ENCODE measurements at regions not wholly inside any gene's neighbourhood (a gene's known extent, or its start where the extent isn't known, plus 50 kb on each side); places are given as distances from the start of the nearest gene placed in this dataset.

DNA sequence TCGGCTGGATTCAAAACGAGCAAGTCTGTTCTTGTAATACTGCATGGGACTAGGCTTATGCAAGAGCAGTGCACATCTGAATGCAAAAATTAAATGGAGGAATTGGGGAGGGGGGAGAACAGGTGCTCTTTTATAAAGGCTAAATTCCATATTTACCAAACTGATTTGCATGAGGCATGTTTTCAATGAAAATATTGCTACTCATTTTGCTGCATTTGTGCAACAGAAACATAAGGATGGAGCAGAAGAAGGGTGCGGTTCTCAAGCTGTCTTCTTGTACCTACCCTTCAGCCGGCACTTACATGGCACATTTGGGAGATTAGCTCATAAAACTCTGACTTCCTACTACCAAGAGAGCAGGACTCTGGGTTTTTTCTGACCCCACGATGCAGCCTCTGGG lies 256.4 kb downstream of the CDCA7 start:
- WGBS, 2 donors = 67 to 72% methylated on average over 5 of the region's 5 CpGs
- Histone ChIP-seq H3K9me3 (ENCODE audit: control insufficient read depth in 2 of 2, insufficient read depth in 1 of 2, low read depth in 1 of 2, low read length in 1 of 2) (no peaks in the 10 kb centered on the region), H3K27ac (ENCODE audit: low read depth in 2 of 2, low read length in 1 of 2) (no peak overlapping the region), H3K27me3 (ENCODE audit: control insufficient read depth in 1 of 2, insufficient read depth in 2 of 2, low read length in 2 of 2) (no peaks in the 10 kb centered on the region), H3K36me3 (ENCODE audit: control insufficient read depth in 2 of 2, insufficient read depth in 2 of 2, low read length in 1 of 2) (no peaks in the 10 kb centered on the region), H3K4me1 (ENCODE audit: control insufficient read depth in 2 of 2, insufficient read depth in 2 of 2, low read length in 1 of 2) (peaks cover 0 to 2% of the 10 kb centered on the region in 2 donors), H3K4me3 (ENCODE audit: low read depth in 1 of 2, low read length in 2 of 2) (no peak overlapping the region)

DNA sequence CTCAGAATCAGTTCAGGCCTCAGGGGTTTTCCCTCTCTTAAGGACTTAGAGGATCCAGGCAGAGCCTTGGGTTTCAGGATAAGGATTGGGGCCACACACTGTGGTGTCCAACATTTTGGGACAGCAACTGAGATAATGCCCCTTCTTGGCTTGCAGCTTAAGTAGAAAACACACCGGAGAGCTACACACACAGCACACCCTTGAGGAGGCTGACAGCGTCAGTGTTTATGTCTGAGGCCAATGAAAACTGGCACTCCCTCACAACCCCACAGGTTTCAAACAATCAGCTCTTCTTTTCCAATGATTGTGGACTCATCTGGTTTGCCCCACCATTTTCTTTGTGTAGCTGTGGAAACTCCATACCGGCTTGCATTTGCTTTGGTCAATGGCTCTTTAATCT lies 257.7 kb downstream of the CDCA7 start:
- H3K4me3 ChIP-seq (ENCODE audit: low read depth in 1 of 2, low read length in 2 of 2) = no peak overlapping the region
- no peaks in the 10 kb centered on the region for H3K36me3 ChIP-seq (ENCODE audit: control insufficient read depth in 2 of 2, insufficient read depth in 2 of 2, low read length in 1 of 2)
- peaks cover 0 to 2% of the 10 kb centered on the region in 2 donors for H3K4me1 ChIP-seq (ENCODE audit: control insufficient read depth in 2 of 2, insufficient read depth in 2 of 2, low read length in 1 of 2)
- no peaks in the 10 kb centered on the region for H3K9me3 ChIP-seq (ENCODE audit: control insufficient read depth in 2 of 2, insufficient read depth in 1 of 2, low read depth in 1 of 2, low read length in 1 of 2)
- no peaks in the 10 kb centered on the region for H3K27me3 ChIP-seq (ENCODE audit: control insufficient read depth in 1 of 2, insufficient read depth in 2 of 2, low read length in 2 of 2)
- 83 to 89% methylated on average over 3 of the region's 3 CpGs for WGBS, 2 donors
- H3K27ac ChIP-seq (ENCODE audit: low read depth in 2 of 2, low read length in 1 of 2) = no peak overlapping the region

DNA sequence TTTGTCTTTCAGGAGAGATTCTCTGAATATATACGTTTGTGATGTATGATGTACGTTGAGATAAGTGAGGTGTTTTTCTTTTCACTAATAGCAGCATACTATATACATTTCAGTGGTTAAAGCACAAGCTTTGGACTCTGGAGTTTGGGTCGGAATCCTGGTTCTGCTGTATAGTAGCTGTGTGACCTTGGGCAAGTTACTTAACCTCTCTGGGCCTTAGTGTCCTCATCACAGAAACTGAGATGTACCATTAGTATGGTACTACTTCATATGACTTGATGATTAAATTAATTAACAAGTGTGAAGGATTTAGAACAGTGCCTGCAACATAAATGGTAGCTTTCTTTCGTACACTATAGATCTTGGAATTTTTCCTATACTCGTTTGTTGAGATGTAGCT lies 258.7 kb downstream of the CDCA7 start:
- no peaks in the 10 kb centered on the region for H3K27me3 ChIP-seq (ENCODE audit: control insufficient read depth in 1 of 2, insufficient read depth in 2 of 2, low read length in 2 of 2)
- no peaks in the 10 kb centered on the region for H3K9me3 ChIP-seq (ENCODE audit: control insufficient read depth in 2 of 2, insufficient read depth in 1 of 2, low read depth in 1 of 2, low read length in 1 of 2)
- H3K36me3 ChIP-seq (ENCODE audit: control insufficient read depth in 2 of 2, insufficient read depth in 2 of 2, low read length in 1 of 2) = no peaks in the 10 kb centered on the region
- no peak overlapping the region for H3K27ac ChIP-seq (ENCODE audit: low read depth in 2 of 2, low read length in 1 of 2)
- peaks cover 0 to 2% of the 10 kb centered on the region in 2 donors for H3K4me1 ChIP-seq (ENCODE audit: control insufficient read depth in 2 of 2, insufficient read depth in 2 of 2, low read length in 1 of 2)
- 63 to 84% methylated on average over 5 of the region's 5 CpGs for WGBS, 2 donors
- no peak overlapping the region for H3K4me3 ChIP-seq (ENCODE audit: low read depth in 1 of 2, low read length in 2 of 2)

DNA sequence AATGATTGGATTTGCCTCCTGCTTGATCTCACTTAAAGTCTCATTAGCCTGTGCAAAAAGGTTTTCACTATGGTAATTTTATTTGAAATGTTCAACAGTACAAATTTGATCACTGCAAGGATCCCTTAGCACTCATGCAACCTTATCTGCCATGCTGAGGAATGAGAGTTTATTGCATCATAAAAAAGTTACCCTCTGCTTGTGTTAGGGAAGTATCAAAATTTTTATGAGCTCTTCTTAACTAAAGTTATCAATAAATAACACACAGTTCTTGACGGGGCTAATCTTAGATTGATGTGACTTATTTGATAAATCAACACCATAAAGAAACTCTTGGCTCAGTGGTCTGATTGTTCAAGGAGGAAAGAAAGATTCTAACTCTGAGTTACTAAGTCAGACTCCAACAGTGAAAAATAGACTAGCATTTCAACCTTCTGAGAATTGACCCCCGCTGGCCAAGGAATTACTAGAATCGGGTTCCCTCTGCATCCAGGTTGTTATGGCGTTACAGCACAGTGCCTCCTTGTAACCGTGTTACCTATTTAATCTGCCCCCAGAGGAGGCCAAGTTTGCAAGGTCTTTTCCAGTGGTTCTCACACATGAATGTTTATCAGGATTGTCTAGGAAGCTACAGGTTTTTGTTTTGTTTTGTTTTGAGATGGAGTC lies 259.7 kb downstream of the CDCA7 start:
- no peak overlapping the region for H3K27ac ChIP-seq (ENCODE audit: low read depth in 2 of 2, low read length in 1 of 2)
- WGBS, 2 donors = 65 to 87% methylated on average over 5 of the region's 5 CpGs

DNA sequence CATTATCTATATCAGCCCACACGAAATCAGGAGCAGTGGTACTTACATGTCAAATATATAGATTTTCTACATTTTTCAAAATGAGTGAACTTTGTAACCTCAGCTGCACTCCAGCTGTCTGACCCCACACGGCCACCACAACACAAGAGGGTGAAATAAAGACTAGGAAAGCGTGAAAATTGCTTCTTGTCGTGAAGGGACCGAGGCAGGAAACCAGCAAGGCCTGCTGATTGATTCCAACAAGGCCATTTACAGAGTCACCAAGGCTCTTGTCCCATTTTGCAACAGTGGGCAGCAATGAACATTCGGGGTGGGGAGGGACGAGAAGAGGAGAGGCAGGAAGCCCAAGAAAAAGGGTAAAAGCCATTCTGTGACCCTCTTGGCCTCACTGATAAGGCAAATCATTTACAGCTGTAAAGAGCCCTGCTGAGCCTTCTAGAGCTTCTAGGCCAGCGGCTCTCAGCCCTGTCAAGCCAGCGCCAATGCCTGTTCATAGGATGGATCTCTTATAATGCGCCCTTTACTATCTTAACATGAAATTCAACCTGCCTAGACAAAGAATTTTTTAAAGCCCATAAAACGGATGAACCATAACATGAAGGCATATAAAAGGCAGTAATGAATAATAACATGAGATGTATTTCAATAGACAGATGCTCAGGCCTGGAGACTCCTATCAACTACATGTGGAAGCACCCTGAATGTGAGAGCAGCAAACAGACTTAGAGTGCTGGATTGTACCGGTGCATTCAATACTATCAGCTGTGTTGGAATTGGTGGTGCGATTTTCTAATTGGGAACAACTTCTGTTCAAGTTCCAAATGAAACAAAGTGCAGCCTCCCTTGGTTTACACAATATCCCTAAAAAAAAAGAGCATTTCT lies 269.0 kb downstream of the CDCA7 start:
- H3K36me3 ChIP-seq (ENCODE audit: control insufficient read depth in 2 of 2, insufficient read depth in 2 of 2, low read length in 1 of 2) = no peaks in the 10 kb centered on the region
- no peak overlapping the region for H3K27ac ChIP-seq (ENCODE audit: low read depth in 2 of 2, low read length in 1 of 2)
- H3K4me1 ChIP-seq (ENCODE audit: control insufficient read depth in 2 of 2, insufficient read depth in 2 of 2, low read length in 1 of 2) = no peaks in the 10 kb centered on the region
- peaks cover 4% of the 10 kb centered on the region in 2 donors for H3K9me3 ChIP-seq (ENCODE audit: control insufficient read depth in 2 of 2, insufficient read depth in 1 of 2, low read depth in 1 of 2, low read length in 1 of 2)
- no peak overlapping the region for H3K4me3 ChIP-seq (ENCODE audit: low read depth in 1 of 2, low read length in 2 of 2)
- no peaks in the 10 kb centered on the region for H3K27me3 ChIP-seq (ENCODE audit: control insufficient read depth in 1 of 2, insufficient read depth in 2 of 2, low read length in 2 of 2)
- 79 to 82% methylated on average over 13 of the region's 13 CpGs for WGBS, 2 donors

More for the DNA sequence above, 259.7 kb downstream of the CDCA7 start:
- H3K36me3 ChIP-seq (ENCODE audit: control insufficient read depth in 2 of 2, insufficient read depth in 2 of 2, low read length in 1 of 2) = no peaks in the 10 kb centered on the region
- H3K4me1 ChIP-seq (ENCODE audit: control insufficient read depth in 2 of 2, insufficient read depth in 2 of 2, low read length in 1 of 2) = peaks cover 0 to 2% of the 10 kb centered on the region in 2 donors
- H3K4me3 ChIP-seq (ENCODE audit: low read depth in 1 of 2, low read length in 2 of 2) = no peak overlapping the region
- H3K27me3 ChIP-seq (ENCODE audit: control insufficient read depth in 1 of 2, insufficient read depth in 2 of 2, low read length in 2 of 2) = no peaks in the 10 kb centered on the region
- no peaks in the 10 kb centered on the region for H3K9me3 ChIP-seq (ENCODE audit: control insufficient read depth in 2 of 2, insufficient read depth in 1 of 2, low read depth in 1 of 2, low read length in 1 of 2)

DNA sequence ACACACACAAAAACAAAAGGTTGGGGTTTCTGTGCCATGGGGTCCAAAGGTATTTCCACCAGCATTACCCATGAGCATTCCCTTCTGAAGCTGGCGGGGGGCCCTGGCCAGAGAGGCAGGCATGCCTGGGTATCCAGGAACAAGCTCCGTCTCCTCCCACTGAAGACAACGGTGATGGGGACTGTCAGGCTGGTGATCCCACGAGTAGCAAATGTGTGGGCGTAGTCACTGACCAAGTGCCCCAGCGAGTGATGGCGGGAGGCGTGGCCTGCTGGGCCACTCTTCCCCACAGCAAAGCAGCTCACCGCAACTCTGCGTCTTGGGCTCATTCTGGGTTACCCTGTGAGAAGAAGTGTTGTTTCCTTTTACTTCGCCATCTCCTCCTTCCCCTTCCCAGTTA lies 270.6 kb downstream of the CDCA7 start:
- Histone ChIP-seq H3K4me3 (ENCODE audit: low read depth in 1 of 2, low read length in 2 of 2) (no peak overlapping the region), H3K9me3 (ENCODE audit: control insufficient read depth in 2 of 2, insufficient read depth in 1 of 2, low read depth in 1 of 2, low read length in 1 of 2) (peaks cover 4% of the 10 kb centered on the region in 2 donors), H3K36me3 (ENCODE audit: control insufficient read depth in 2 of 2, insufficient read depth in 2 of 2, low read length in 1 of 2) (no peaks in the 10 kb centered on the region), H3K27ac (ENCODE audit: low read depth in 2 of 2, low read length in 1 of 2) (no peak overlapping the region), H3K4me1 (ENCODE audit: control insufficient read depth in 2 of 2, insufficient read depth in 2 of 2, low read length in 1 of 2) (no peaks in the 10 kb centered on the region), H3K27me3 (ENCODE audit: control insufficient read depth in 1 of 2, insufficient read depth in 2 of 2, low read length in 2 of 2) (no peaks in the 10 kb centered on the region)
- 89 to 95% methylated on average over 11 of the region's 11 CpGs for WGBS, 2 donors

DNA sequence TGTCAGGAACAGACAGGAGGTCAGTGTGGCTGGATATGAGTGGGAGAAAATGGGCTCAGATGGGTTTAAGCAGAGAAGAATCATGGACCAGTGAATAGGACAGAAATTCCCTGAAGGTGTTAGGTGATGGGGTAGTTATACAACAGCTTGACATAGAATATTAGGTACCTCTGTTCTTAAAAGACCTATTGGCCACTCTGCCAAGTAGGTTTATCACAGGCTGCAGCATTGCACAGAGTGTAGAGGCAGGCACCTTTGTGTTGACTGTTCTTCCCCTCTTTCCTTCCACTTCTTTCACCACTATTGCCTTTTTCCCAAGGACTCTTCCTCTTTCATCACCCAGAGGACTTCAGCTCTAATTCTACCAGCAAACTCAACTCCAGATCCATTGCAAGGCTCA lies 274.4 kb downstream of the CDCA7 start:
- Histone ChIP-seq H3K4me3 (ENCODE audit: low read depth in 1 of 2, low read length in 2 of 2) (no peak overlapping the region), H3K27me3 (ENCODE audit: control insufficient read depth in 1 of 2, insufficient read depth in 2 of 2, low read length in 2 of 2) (no peaks in the 10 kb centered on the region), H3K4me1 (ENCODE audit: control insufficient read depth in 2 of 2, insufficient read depth in 2 of 2, low read length in 1 of 2) (no peaks in the 10 kb centered on the region), H3K36me3 (ENCODE audit: control insufficient read depth in 2 of 2, insufficient read depth in 2 of 2, low read length in 1 of 2) (no peaks in the 10 kb centered on the region), H3K9me3 (ENCODE audit: control insufficient read depth in 2 of 2, insufficient read depth in 1 of 2, low read depth in 1 of 2, low read length in 1 of 2) (no peaks in the 10 kb centered on the region), H3K27ac (ENCODE audit: low read depth in 2 of 2, low read length in 1 of 2) (no peak overlapping the region)

DNA sequence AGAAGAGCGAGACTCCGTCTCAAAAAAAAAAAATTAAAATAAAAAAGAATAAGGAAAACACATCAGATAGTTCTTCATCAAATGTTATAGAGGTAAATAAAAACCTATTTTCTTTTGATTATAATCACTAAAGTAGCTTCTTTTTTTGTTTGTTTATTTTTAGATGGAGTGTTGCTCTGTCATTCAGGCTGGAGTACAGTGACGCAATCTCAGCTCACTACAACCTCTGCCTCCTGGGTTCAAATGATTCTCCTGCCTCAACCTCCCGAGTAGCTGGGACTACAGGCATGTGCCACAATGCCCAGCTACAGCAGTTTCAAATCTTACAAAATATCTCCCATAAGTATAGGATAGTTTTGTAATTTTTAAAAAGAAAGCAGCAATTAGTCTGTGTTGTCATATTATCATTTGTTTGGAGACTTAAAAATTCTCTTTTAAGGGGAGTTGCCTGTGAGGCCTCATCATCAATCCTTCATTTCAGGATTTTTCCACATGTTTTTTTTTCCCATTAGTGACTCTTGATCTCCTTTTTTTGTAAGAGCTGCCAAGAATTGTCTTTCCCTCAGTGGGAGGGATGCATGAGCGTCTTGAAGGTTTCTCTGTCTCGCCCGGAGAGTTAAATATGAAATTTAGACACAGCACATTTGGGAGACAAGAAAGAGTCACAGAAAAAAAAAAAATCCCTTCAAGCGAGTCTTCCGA lies 275.9 kb downstream of the CDCA7 start:
- Histone ChIP-seq H3K27me3 (ENCODE audit: control insufficient read depth in 1 of 2, insufficient read depth in 2 of 2, low read length in 2 of 2) (no peaks in the 10 kb centered on the region), H3K9me3 (ENCODE audit: control insufficient read depth in 2 of 2, insufficient read depth in 1 of 2, low read depth in 1 of 2, low read length in 1 of 2) (no peaks in the 10 kb centered on the region), H3K4me1 (ENCODE audit: control insufficient read depth in 2 of 2, insufficient read depth in 2 of 2, low read length in 1 of 2) (no peaks in the 10 kb centered on the region), H3K4me3 (ENCODE audit: low read depth in 1 of 2, low read length in 2 of 2) (no peak overlapping the region), H3K27ac (ENCODE audit: low read depth in 2 of 2, low read length in 1 of 2) (no peak overlapping the region), H3K36me3 (ENCODE audit: control insufficient read depth in 2 of 2, insufficient read depth in 2 of 2, low read length in 1 of 2) (no peaks in the 10 kb centered on the region)
- 80% methylated on average over 9 of the region's 9 CpGs for WGBS, 2 donors

DNA sequence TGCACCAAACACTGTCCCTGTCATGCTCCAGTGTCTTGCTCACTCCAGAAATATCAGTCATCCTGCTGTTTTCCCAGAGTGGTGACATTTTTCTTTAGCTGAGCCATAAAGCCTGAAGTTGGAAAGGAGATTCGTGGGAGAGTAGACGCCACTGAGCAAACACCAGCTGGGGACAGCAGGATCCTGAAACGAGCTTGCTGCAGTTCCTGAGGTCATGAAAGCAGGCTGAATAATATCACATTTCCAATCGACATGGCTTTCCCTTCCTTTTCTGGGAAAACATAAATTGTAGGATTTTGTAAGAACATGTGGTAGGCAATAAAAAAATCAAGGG lies 276.4 kb downstream of the CDCA7 start:
- Histone ChIP-seq H3K36me3 (ENCODE audit: control insufficient read depth in 2 of 2, insufficient read depth in 2 of 2, low read length in 1 of 2) (no peaks in the 10 kb centered on the region), H3K4me1 (ENCODE audit: control insufficient read depth in 2 of 2, insufficient read depth in 2 of 2, low read length in 1 of 2) (no peaks in the 10 kb centered on the region), H3K27me3 (ENCODE audit: control insufficient read depth in 1 of 2, insufficient read depth in 2 of 2, low read length in 2 of 2) (no peaks in the 10 kb centered on the region), H3K4me3 (ENCODE audit: low read depth in 1 of 2, low read length in 2 of 2) (no peak overlapping the region), H3K27ac (ENCODE audit: low read depth in 2 of 2, low read length in 1 of 2) (no peak overlapping the region), H3K9me3 (ENCODE audit: control insufficient read depth in 2 of 2, insufficient read depth in 1 of 2, low read depth in 1 of 2, low read length in 1 of 2) (no peaks in the 10 kb centered on the region)
- WGBS, 2 donors = 48 to 49% methylated on average over 4 of the region's 4 CpGs
